Osteoblast (primary cell): ENCODE measurements at regions not wholly inside any gene's neighbourhood (a gene's known extent, or its start where the extent isn't known, plus 50 kb on each side); places are given as distances from the start of the nearest gene placed in this dataset.

ENCODE experiments used
- DNase-seq: peaks from one replicate; pipeline ENCODE4 v3.0.0; 2011; ENCODE audit warnings: low spot score, mixed read lengths; ENCODE audit not compliant: insufficient read length; ENCODE audit errors: missing footprints
- H2AFZ ChIP-seq: 2 replicates; pipeline ENCODE4 v1.6.0; 2011; ENCODE audit warnings: mild to moderate bottlenecking, low read length
- H3K27ac ChIP-seq: 2 replicates; pipeline ENCODE4 v1.5.1; 2011; ENCODE audit warnings: mild to moderate bottlenecking, low read depth, low read length, moderate library complexity
- H3K27me3 ChIP-seq: 2 replicates; pipeline ENCODE4 v1.6.0; 2012; ENCODE audit warnings: mild to moderate bottlenecking, control low read depth, inconsistent platforms, low read length, moderate library complexity; ENCODE audit not compliant: insufficient read depth
- H3K36me3 ChIP-seq: 2 replicates; pipeline ENCODE4 v1.5.1; 2011; ENCODE audit warnings: mild to moderate bottlenecking, low read length, control low read depth, moderate library complexity; ENCODE audit not compliant: insufficient read depth
- H3K4me1 ChIP-seq: 2 replicates; pipeline ENCODE4 v1.5.1; 2011; ENCODE audit warnings: mild to moderate bottlenecking, low read length, control low read depth, moderate library complexity; ENCODE audit not compliant: insufficient read depth
- H3K4me2 ChIP-seq: 2 replicates; pipeline ENCODE4 v1.6.0; 2011; ENCODE audit warnings: mild to moderate bottlenecking, low read length; ENCODE audit not compliant: insufficient read depth
- H3K4me3 ChIP-seq: fragments of 200-600 bp; sonication (generic); 3 replicates; pipeline ENCODE4 v1.5.1; 2012; ENCODE audit warnings: mild to moderate bottlenecking, low read length, inconsistent platforms; ENCODE audit not compliant: insufficient read depth
- H3K79me2 ChIP-seq: 2 replicates; pipeline ENCODE4 v1.6.0; 2012; ENCODE audit warnings: mild to moderate bottlenecking, low read length, control low read depth, inconsistent platforms; ENCODE audit not compliant: insufficient read depth
- H3K9me3 ChIP-seq: 2 replicates; pipeline ENCODE4 v1.5.1; 2011; ENCODE audit warnings: low read depth, low read length, control low read depth
- H4K20me1 ChIP-seq: 2 replicates; pipeline ENCODE4 v1.6.0; 2012; ENCODE audit warnings: mild to moderate bottlenecking, low read length, control low read depth; ENCODE audit not compliant: insufficient read depth
- CTCF ChIP-seq: IDR thresholded peaks from 2 replicates; pipeline ENCODE4 v1.5.1; 2011; ENCODE audit warnings: mild to moderate bottlenecking, low read depth, low read length, moderate library complexity; ENCODE audit errors: extremely low read depth

- no peaks in the 10 kb centered on the region for H4K20me1 ChIP-seq
- H3K27me3 ChIP-seq = no peaks in the 10 kb centered on the region
- H3K36me3 ChIP-seq = no peaks in the 10 kb centered on the region
- DNase-seq = no peak
- peak overlapping the region; percentile 45 for H2AFZ ChIP-seq
- peak overlapping the region; percentile 50 for H3K4me3 ChIP-seq
- H3K4me2 ChIP-seq = peak overlapping the region; percentile 81
- peak overlapping the region; percentile 92 for H3K27ac ChIP-seq
- TF ChIP-seq CTCF = no peak
- no peaks in the 10 kb centered on the region for H3K9me3 ChIP-seq
- H3K4me1 ChIP-seq = peaks cover 34% of the 10 kb centered on the region
- no peaks in the 10 kb centered on the region for H3K79me2 ChIP-seq
These were observed 289.6 kb downstream of the UACA start for GRCh38 chr15:70473581-70474370.

- H3K4me1 ChIP-seq = peaks cover 42% of the 10 kb centered on the region
- no peak overlapping the region for H3K27ac ChIP-seq
- H4K20me1 ChIP-seq = no peaks in the 10 kb centered on the region
- H3K4me2 ChIP-seq = no peak overlapping the region
- no peaks in the 10 kb centered on the region for H3K36me3 ChIP-seq
- H3K79me2 ChIP-seq = no peaks in the 10 kb centered on the region
- no peak for DNase-seq
- no peak overlapping the region for H2AFZ ChIP-seq
- no peaks in the 10 kb centered on the region for H3K9me3 ChIP-seq
- TF ChIP-seq CTCF = no peak
- no peak overlapping the region for H3K4me3 ChIP-seq
- no peaks in the 10 kb centered on the region for H3K27me3 ChIP-seq
These were observed 291.8 kb downstream of the UACA start for GRCh38 chr15:70471517-70471916.

- H3K9me3 ChIP-seq = no peaks in the 10 kb centered on the region
- H3K36me3 ChIP-seq = no peaks in the 10 kb centered on the region
- no peak overlapping the region for H3K4me3 ChIP-seq
- H2AFZ ChIP-seq = no peak overlapping the region
- no peak overlapping the region for H3K4me2 ChIP-seq
- TF ChIP-seq CTCF = no peak
- no peaks in the 10 kb centered on the region for H4K20me1 ChIP-seq
- H3K27me3 ChIP-seq = no peaks in the 10 kb centered on the region
- no peak for DNase-seq
- H3K79me2 ChIP-seq = no peaks in the 10 kb centered on the region
- peaks cover 34% of the 10 kb centered on the region for H3K4me1 ChIP-seq
- H3K27ac ChIP-seq = no peak overlapping the region
These were observed 292.7 kb downstream of the UACA start for GRCh38 chr15:70470556-70471191.
